WTC11 (cell line): ENCODE measurements at regions not wholly inside any gene's neighbourhood (a gene's known extent, or its start where the extent isn't known, plus 50 kb on each side); places are given as distances from the start of the nearest gene placed in this dataset.

ENCODE experiments used
- ATAC-seq: fragments of 200-7000 bp; cut with Tn5 transposase; 2 replicates; pipeline ENCODE4 v1.10.0; 2021; ENCODE audit warnings: mild to moderate bottlenecking, moderate library complexity
- CTCF ChIA-PET: fragments of 300-600 bp; sonication (Branson Sonifier 250); formaldehyde crosslinking; loops from one replicate; lab custom pipeline; 2021; ENCODE audit warnings: antibody characterized with exemption; lab: Charles Lee
- POLR2A ChIA-PET: fragments of 350-600 bp; sonication (Branson Sonifier 250); formaldehyde crosslinking; loops from one replicate; lab custom pipeline; 2021; ENCODE audit warnings: antibody characterized with exemption; lab: Charles Lee
- DNase-seq: peaks from one replicate; pipeline ENCODE4 v3.0.0; 2021; ENCODE audit warnings: low spot score
- H3K27ac Mint-ChIP-seq: 2 replicates; pipeline ENCODE4 v1.8.0; 2021; ENCODE audit warnings: mixed read lengths
- H3K27me3 Mint-ChIP-seq: 2 replicates; pipeline ENCODE4 v1.8.0; 2021; ENCODE audit warnings: low read depth, mild to moderate bottlenecking, moderate library complexity, mixed read lengths
- H3K36me3 Mint-ChIP-seq: 2 replicates; pipeline ENCODE4 v1.8.0; 2021; ENCODE audit warnings: mixed read lengths
- H3K4me1 Mint-ChIP-seq: 2 replicates; pipeline ENCODE4 v1.8.0; 2022; ENCODE audit warnings: mixed read lengths
- H3K4me3 Mint-ChIP-seq: 2 replicates; pipeline ENCODE4 v1.8.0; 2021; ENCODE audit warnings: mild to moderate bottlenecking, moderate library complexity, mixed read lengths
- H3K9me3 Mint-ChIP-seq: 2 replicates; pipeline ENCODE4 v1.8.0; 2021; ENCODE audit warnings: mixed read lengths
- AFF4 ChIP-seq: sonication (generic); formaldehyde crosslinking; IDR thresholded peaks from 2 replicates; pipeline ENCODE4 v1.8.1; 2023; ENCODE audit warnings: mild to moderate bottlenecking, missing genetic modification reagents, borderline replicate concordance
- ATF6 ChIP-seq: sonication (generic); formaldehyde crosslinking; IDR thresholded peaks from 2 replicates; pipeline ENCODE4 v1.8.1; 2023; ENCODE audit warnings: mild to moderate bottlenecking, missing genetic modification reagents
- CBFB ChIP-seq: sonication (generic); formaldehyde crosslinking; IDR thresholded peaks from 2 replicates; pipeline ENCODE4 v1.8.1; 2022; ENCODE audit warnings: mild to moderate bottlenecking, low read depth, missing genetic modification reagents
- CDX4 ChIP-seq: fragments of 250-450 bp; sonication (Bioruptor Pico); IDR thresholded peaks from 2 replicates; pipeline ENCODE4 v1.9.0; 2021; ENCODE audit warnings: moderate library complexity, mild to moderate bottlenecking, inconsistent platforms, borderline replicate concordance
- CREM ChIP-seq: sonication (generic); formaldehyde crosslinking; IDR thresholded peaks from 2 replicates; pipeline ENCODE4 v1.8.1; 2022; ENCODE audit warnings: mild to moderate bottlenecking, missing genetic modification reagents, moderate library complexity
- ELF4 ChIP-seq: sonication (generic); formaldehyde crosslinking; IDR thresholded peaks from 2 replicates; pipeline ENCODE4 v1.8.1; 2022; ENCODE audit warnings: low read depth, mild to moderate bottlenecking, moderate library complexity, missing genetic modification reagents
- ETV6 ChIP-seq: sonication (generic); formaldehyde crosslinking; IDR thresholded peaks from 2 replicates; pipeline ENCODE4 v1.8.1; 2022; ENCODE audit warnings: mild to moderate bottlenecking, missing genetic modification reagents
- HMGA2 ChIP-seq: fragments of 250-450 bp; sonication (Bioruptor Pico); IDR thresholded peaks from 2 replicates; pipeline ENCODE4 v1.4.0; 2021; ENCODE audit warnings: mild to moderate bottlenecking, moderate library complexity
- JAZF1 ChIP-seq: fragments of 250-450 bp; sonication (Bioruptor Pico); IDR thresholded peaks from 2 replicates; pipeline ENCODE4 v1.9.0; 2021; ENCODE audit warnings: moderate library complexity, mild to moderate bottlenecking, inconsistent platforms
- KAT7 ChIP-seq: sonication (generic); formaldehyde crosslinking; IDR thresholded peaks from 2 replicates; pipeline ENCODE4 v1.8.1; 2023; ENCODE audit warnings: missing genetic modification reagents, mild to moderate bottlenecking, borderline replicate concordance
- MXD4 ChIP-seq: fragments of 250-450 bp; sonication (Bioruptor Pico); IDR thresholded peaks from 2 replicates; pipeline ENCODE4 v1.8.0; 2021; ENCODE audit warnings: mild to moderate bottlenecking, moderate library complexity, borderline replicate concordance
- SMAD4 ChIP-seq: sonication (generic); formaldehyde crosslinking; IDR thresholded peaks from 2 replicates; pipeline ENCODE4 v1.8.0; 2022; ENCODE audit warnings: mild to moderate bottlenecking, missing genetic modification reagents
- TEAD4 ChIP-seq: sonication (generic); formaldehyde crosslinking; IDR thresholded peaks from 2 replicates; pipeline ENCODE4 v1.8.0; 2022; ENCODE audit warnings: mild to moderate bottlenecking, missing genetic modification reagents
- ZNF263 ChIP-seq: sonication (generic); formaldehyde crosslinking; IDR thresholded peaks from 2 replicates; pipeline ENCODE4 v1.8.1; 2022; ENCODE audit warnings: low read depth, mild to moderate bottlenecking, moderate library complexity, missing genetic modification reagents
- ZNF396 ChIP-seq: fragments of 250-450 bp; sonication (Bioruptor Pico); IDR thresholded peaks from 2 replicates; pipeline ENCODE4 v1.8.0; 2021; ENCODE audit warnings: mild to moderate bottlenecking, moderate library complexity, borderline replicate concordance
- TF ChIP-seq, protein P1 (sequence below): fragments of 250-450 bp; sonication (Bioruptor Pico); IDR thresholded peaks from 2 replicates; pipeline ENCODE4 v2.1.2; 2022; ENCODE audit warnings: mild to moderate bottlenecking, moderate library complexity
- TF ChIP-seq, protein P2 (sequence below): sonication (generic); formaldehyde crosslinking; IDR thresholded peaks from 2 replicates; pipeline ENCODE4 v1.8.0; 2022; ENCODE audit warnings: missing genetic modification reagents

GRCh38 chr11:116543911-116544475 is 228.8 kb downstream of the BUD13 start (continued):
- TF ChIP-seq AFF4 (CRISPR knock-in tag) (no peak), JAZF1 (CRISPR knock-in tag) (no peak), ELF4 (CRISPR knock-in tag) (no peak), CREM (no peak), CBFB (CRISPR knock-in tag) (no peak), HMGA2 (CRISPR knock-in tag) (no peak), ZNF263 (no peak), SMAD4 (CRISPR knock-in tag) (no peak)
- TF ChIP-seq, protein P1, sequence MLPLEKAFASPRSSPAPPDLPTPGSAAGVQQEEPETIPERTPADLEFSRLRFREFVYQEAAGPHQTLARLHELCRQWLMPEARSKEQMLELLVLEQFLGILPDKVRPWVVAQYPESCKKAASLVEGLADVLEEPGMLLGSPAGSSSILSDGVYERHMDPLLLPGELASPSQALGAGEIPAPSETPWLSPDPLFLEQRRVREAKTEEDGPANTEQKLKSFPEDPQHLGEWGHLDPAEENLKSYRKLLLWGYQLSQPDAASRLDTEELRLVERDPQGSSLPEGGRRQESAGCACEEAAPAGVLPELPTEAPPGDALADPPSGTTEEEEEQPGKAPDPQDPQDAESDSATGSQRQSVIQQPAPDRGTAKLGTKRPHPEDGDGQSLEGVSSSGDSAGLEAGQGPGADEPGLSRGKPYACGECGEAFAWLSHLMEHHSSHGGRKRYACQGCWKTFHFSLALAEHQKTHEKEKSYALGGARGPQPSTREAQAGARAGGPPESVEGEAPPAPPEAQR (CRISPR knock-in tag): no peak
- TF ChIP-seq, protein P2, sequence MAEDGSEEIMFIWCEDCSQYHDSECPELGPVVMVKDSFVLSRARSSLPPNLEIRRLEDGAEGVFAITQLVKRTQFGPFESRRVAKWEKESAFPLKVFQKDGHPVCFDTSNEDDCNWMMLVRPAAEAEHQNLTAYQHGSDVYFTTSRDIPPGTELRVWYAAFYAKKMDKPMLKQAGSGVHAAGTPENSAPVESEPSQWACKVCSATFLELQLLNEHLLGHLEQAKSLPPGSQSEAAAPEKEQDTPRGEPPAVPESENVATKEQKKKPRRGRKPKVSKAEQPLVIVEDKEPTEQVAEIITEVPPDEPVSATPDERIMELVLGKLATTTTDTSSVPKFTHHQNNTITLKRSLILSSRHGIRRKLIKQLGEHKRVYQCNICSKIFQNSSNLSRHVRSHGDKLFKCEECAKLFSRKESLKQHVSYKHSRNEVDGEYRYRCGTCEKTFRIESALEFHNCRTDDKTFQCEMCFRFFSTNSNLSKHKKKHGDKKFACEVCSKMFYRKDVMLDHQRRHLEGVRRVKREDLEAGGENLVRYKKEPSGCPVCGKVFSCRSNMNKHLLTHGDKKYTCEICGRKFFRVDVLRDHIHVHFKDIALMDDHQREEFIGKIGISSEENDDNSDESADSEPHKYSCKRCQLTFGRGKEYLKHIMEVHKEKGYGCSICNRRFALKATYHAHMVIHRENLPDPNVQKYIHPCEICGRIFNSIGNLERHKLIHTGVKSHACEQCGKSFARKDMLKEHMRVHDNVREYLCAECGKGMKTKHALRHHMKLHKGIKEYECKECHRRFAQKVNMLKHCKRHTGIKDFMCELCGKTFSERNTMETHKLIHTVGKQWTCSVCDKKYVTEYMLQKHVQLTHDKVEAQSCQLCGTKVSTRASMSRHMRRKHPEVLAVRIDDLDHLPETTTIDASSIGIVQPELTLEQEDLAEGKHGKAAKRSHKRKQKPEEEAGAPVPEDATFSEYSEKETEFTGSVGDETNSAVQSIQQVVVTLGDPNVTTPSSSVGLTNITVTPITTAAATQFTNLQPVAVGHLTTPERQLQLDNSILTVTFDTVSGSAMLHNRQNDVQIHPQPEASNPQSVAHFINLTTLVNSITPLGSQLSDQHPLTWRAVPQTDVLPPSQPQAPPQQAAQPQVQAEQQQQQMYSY (CRISPR knock-in tag): no peak

GRCh38 chr11:116543099-116543498 is 229.7 kb downstream of the BUD13 start:
- DNase-seq (no peak), ATAC-seq (no peak)
- ChIA-PET POLR2A (no interaction called here), CTCF (no interaction called here)
- Mint-ChIP-seq H3K9me3 (peaks cover 7% of the 10 kb centered on the region), H3K36me3 (no peaks in the 10 kb centered on the region), H3K27me3 (peaks cover 6% of the 10 kb centered on the region; the same call in 1 of the 2 replicates), H3K4me3 (no peak overlapping the region), H3K27ac (no peak overlapping the region), H3K4me1 (peaks cover 4% of the 10 kb centered on the region)
- no peak for TF ChIP-seq CDX4 (CRISPR knock-in tag)
- no peak for TF ChIP-seq MXD4 (CRISPR knock-in tag)
- TF ChIP-seq ETV6: no peak

DNA sequence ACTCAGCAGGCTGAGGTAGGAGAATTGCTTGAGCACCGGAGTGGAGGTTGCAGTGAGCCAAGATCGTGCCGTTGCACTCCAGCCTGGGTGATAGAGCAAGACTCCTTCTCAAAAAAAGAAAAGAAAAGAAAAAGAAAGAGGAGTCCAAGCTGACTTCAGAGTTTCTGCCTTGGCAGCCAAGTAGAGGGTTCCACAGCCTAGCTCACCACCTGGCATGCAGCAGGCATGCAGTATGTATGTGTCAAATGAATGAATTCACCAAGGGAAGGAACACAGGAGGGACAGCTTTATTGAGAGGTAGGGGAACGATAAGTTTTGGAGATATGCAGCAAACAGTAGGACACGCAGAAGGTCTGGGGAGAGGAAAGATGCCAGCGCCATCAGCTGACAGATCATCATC is 230.4 kb downstream of the BUD13 start:
- peaks cover 7% of the 10 kb centered on the region for H3K9me3 Mint-ChIP-seq
- no peaks in the 10 kb centered on the region for H3K4me1 Mint-ChIP-seq
- H3K36me3 Mint-ChIP-seq: no peaks in the 10 kb centered on the region
- H3K27ac Mint-ChIP-seq: no peak overlapping the region
- peaks cover 8% of the 10 kb centered on the region; the same call in 1 of the 2 replicates for H3K27me3 Mint-ChIP-seq
- POLR2A ChIA-PET: no interaction called here
- DNase-seq (no peak), ATAC-seq (no peak)
- H3K4me3 Mint-ChIP-seq: no peak overlapping the region
- CTCF ChIA-PET: interaction anchor here (1.3 kb wide), 1 partner anchor 190 kb away, joined by 3 read pairs; no protein-coding TSS in a partner anchor
- TF ChIP-seq TEAD4 (CRISPR knock-in tag) (no peak), ATF6 (CRISPR knock-in tag) (no peak), ZNF396 (CRISPR knock-in tag) (no peak), KAT7 (CRISPR knock-in tag) (no peak), CREM (no peak)
- TF ChIP-seq, protein P2 (CRISPR knock-in tag): no peak
